ENCODE measurements at regions not wholly inside any gene's neighbourhood (a gene's known extent, or its start where the extent isn't known, plus 50 kb on each side); places are given as distances from the start of the nearest gene placed in this dataset.
"Not testable (repeated sequence)": the region's sequence is repeated elsewhere in the genome, so short reads cannot be mapped to it uniquely, and the experiment has no call there.

DNA sequence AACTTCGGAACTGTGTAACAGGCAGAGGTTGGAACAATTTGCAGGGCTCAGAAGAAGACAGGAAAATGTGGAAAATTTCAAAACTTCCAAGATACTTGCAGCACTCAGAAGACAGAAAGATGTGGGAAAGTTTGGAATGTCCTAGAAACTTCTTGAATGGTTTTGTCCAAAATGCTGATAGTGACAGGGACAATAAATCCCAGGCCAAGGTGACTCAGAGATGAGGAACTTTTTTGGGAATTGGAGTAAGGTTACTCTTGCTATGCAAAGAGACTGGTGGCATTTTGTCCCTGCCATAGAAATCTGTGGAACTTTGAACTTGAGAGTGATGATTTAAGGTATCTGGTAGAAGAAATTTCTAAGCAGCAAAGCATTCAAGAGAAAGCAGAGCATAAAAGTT is 2055.6 kb upstream of the C9orf72 start:
- not testable (repeated sequence) for DNase-seq (ENCODE audit: low read depth in 2 of 3, low spot score in 1 of 3)

- no peak for DNase-seq (ENCODE audit: low read depth in 2 of 3, low spot score in 1 of 3)
Measured at GRCh38 chr9:29637471-29638237, 2064.4 kb upstream of the C9orf72 start.

GRCh38 chr9:29640507-29640906 is 2067.2 kb upstream of the C9orf72 start:
- no peak for DNase-seq (ENCODE audit: low read depth in 2 of 3, low spot score in 1 of 3)

- no peak for DNase-seq (ENCODE audit: low read depth in 2 of 3, low spot score in 1 of 3)
Measured at GRCh38 chr9:29644514-29644913, 2071.2 kb upstream of the C9orf72 start.

DNA sequence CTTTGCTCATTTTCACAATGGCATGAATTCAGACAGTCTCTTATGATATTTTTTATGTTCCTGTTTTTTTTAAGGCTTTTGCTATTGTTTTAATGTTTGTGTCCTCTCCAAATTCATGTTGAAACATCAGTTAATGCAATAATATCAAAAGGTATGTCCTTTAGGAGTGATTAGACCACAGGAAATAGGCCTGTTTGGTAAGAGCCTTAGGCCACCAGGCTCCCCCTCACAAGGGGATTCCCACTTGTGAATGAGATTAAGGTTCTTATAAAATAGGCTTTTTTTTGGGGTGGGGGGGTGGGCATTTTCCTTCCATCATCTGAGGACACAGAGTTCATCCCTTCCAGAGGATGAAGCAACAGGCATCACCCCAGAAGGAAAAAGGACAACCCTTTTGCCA is 2074.2 kb upstream of the C9orf72 start:
- DNase-seq (ENCODE audit: low read depth in 2 of 3, low spot score in 1 of 3), result no peak

- DNase-seq (ENCODE audit: low read depth in 2 of 3, low spot score in 1 of 3), result no peak
Measured at GRCh38 chr9:29648132-29648531, 2074.9 kb upstream of the C9orf72 start.

DNA sequence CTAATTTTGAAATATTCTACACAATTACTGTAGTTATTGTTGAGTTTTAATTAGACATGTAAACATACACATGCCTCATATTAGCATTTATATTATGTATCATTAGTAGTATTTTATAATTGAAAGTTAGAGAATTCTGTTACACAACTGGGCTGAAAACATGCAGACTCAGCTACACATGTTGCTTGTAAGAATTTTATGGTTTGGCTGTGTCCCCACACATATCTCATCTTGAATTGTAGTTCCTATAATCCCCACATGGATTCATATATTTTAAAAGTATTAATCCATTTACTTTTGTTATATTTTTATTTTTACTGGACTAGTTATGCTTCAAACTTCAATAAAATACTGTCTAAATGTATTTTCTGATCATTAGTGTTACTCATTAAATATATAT is 2075.3 kb upstream of the C9orf72 start:
- DNase-seq (ENCODE audit: low read depth in 2 of 3, low spot score in 1 of 3), result no peak

GRCh38 chr9:29656641-29657406 is 2083.5 kb upstream of the C9orf72 start:
- DNase-seq (ENCODE audit: low read depth in 2 of 3, low spot score in 1 of 3), result no peak

- DNase-seq (ENCODE audit: low read depth in 2 of 3, low spot score in 1 of 3), result no peak
Measured at GRCh38 chr9:29657821-29658220, 2084.5 kb upstream of the C9orf72 start.

- DNase-seq (ENCODE audit: low read depth in 2 of 3, low spot score in 1 of 3), result no peak
Measured at GRCh38 chr9:29659014-29659413, 2085.7 kb upstream of the C9orf72 start.

- no peak for DNase-seq (ENCODE audit: low read depth in 2 of 3, low spot score in 1 of 3)
Measured at GRCh38 chr9:29659736-29660135, 2086.5 kb upstream of the C9orf72 start.

DNA sequence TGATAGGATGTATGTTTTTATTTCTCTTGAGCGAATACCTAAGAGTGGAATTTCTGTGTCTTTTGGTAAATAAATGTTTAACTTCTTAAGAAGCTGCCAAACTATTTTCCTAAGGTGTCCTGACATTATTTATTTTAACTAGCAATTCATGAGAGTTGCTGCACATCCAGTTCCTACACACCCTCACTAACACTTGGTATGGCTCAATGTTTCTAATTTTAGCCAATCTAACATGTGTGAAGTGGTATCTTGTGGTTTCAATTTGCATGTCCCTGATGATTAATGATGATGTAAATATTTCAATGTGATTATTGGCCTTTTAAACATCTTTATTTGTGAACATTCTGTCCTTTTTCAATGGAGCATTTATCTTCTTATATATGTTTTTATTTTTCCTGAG is 2095.5 kb upstream of the C9orf72 start:
- DNase-seq (ENCODE audit: low read depth in 2 of 3, low spot score in 1 of 3), result no peak

GRCh38 chr9:29669613-29670012 is 2096.3 kb upstream of the C9orf72 start:
- no peak for DNase-seq (ENCODE audit: low read depth in 2 of 3, low spot score in 1 of 3)

DNA sequence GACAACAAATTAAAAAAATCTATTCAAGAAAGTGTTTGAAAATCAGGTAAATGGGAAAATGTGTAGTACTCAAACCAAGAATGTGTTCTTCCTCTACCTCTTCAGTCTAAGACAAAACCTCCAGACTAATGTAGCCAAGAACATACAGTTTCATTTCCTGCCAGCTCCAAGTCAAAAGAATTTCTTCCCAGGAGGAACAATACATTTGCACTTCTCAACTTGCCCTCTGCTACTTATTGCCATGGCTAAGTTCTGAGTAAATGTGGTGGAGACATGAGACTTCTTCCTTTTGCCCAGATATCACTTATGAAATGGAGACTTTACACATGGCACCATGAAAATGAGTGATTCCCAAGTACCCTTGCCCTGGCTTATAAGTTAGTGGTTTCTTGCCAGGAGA is 2112.2 kb upstream of the C9orf72 start:
- no peak for DNase-seq (ENCODE audit: low read depth in 2 of 3, low spot score in 1 of 3)

DNA sequence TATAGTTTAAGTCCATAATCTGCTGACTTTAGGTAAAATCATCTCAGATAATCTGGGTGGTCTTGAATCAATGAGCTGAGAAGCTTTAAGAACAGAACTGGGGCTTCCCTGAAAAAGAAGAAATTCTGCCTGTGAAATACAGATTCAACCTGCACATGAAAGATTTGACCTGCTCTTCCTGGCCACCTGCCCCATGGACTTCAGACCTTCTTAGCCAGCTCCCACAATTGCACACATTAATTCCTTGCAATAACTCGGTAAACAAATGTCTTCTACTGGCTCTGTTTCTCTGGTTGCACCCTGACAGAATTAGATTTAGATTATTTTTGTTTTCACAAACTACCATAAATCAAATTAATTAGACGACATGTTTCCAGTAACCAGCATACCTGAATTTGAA is 2117.9 kb upstream of the C9orf72 start:
- DNase-seq (ENCODE audit: low read depth in 2 of 3, low spot score in 1 of 3), result no peak

GRCh38 chr9:29691758-29692407 is 2118.6 kb upstream of the C9orf72 start:
- DNase-seq (ENCODE audit: low read depth in 2 of 3, low spot score in 1 of 3), result no peak

GRCh38 chr9:29697011-29697410 is 2123.7 kb upstream of the C9orf72 start:
- no peak for DNase-seq (ENCODE audit: low read depth in 2 of 3, low spot score in 1 of 3)

DNA sequence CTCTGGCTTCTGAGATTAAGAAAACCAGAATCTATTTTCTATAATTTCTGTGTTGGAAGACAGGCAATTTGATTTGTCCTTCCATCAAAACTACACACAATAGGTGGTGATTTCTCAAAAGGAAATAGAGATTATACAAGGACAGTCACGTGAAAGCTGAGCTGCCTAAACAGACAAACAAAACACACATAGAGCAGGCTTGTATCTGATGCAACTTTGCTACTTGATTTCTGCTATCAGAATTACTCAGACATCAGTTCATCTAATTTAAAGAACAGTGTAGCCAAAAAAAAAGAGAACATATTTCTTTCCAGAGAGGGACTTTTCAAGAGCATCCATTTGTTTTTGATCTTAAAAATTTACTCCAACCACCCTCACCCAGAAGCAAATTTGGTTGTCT is 2128.3 kb upstream of the C9orf72 start:
- DNase-seq (ENCODE audit: low read depth in 2 of 3, low spot score in 1 of 3), result no peak

DNA sequence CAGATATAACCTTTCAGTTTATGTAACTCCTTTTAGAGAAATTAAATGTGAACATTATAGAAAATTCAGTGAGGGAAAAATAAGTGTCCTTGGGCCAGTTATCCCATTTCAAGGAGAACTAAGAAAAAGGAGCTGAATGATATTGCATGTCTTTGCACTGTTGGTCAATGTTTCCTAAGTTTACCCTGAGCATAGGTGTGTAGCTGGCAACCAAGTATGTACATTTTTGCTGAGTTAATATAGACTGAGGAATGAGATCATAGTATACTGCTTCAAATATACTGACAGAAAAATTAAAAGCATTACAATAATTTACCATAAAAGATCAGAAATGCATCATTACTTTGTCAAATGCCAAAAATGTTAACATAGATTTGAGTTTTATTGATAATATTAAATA is 2128.7 kb upstream of the C9orf72 start:
- no peak for DNase-seq (ENCODE audit: low read depth in 2 of 3, low spot score in 1 of 3)

DNA sequence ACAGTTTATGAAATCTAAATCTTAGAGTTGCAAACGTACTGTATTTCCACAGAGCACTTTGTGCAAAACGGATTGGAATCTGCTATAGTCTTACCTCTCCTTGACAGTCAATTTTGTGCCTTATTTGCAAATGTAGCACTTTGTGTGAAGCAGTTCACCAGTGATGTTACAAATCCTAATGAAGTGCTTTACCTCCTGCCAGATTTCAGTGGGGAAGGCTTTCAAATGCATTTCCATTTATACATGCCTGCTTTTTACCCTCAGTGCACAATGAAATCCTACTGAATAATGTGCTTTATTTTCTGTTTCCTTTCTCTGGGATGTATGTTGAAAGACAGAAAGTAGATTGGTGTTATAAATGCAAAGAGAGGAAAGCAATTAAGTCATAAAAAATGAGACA is 2141.6 kb upstream of the C9orf72 start:
- no peak for DNase-seq (ENCODE audit: low read depth in 2 of 3, low spot score in 1 of 3)

DNA sequence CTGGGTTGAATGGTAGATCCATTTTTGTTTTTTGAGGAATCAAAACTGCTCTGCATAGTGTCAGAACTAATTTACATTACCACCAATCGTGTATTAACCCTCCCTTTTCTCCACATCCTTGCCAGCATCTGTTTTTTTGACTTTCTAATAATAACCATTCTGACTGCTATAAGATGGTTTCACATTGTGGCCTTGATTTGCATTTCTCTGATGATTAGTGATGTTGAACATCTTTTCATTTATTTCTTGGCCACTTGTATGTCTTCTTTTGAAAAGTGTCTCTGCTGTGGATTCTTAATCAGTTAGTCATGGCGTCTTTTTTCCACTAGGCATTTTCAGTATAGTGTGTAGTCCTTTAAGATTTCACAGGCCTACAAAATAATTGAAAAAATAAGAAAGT is 2144.3 kb upstream of the C9orf72 start:
- DNase-seq (ENCODE audit: low read depth in 2 of 3, low spot score in 1 of 3), result no peak

DNA sequence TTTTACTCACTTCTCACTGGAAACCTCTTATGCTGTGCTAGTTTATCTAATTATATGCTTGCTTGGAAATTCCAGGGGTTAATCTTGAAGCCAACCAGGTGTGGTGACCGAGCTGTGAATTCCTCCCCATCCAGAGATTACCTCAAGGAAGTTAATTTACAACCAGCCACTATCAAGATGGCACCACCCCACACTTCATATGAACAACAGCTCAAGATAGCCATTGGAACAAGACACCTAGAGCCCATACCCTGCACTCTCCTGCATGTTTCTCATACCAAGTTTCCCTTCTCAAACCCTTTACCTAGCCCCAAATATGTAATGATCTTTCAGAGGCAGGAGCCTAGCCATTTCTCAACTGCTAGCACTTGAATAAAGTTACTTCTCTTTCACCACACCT is 2156.9 kb upstream of the C9orf72 start:
- no peak for DNase-seq (ENCODE audit: low read depth in 2 of 3, low spot score in 1 of 3)
